Lower leg skin (tissue), 3 donors: ENCODE measurements at regions not wholly inside any gene's neighbourhood (a gene's known extent, or its start where the extent isn't known, plus 50 kb on each side); places are given as distances from the start of the nearest gene placed in this dataset.

Source experiments
- POLR2A ChIP-seq, 2 donors: fragments of 450-650 bp; IDR thresholded peaks; one replicate each; pipeline ENCODE4 v1.6.1; 2016 to 2017; ENCODE audit warnings: antibody characterized with exemption in 2 of 2, mild to moderate bottlenecking in 1 of 2, moderate library complexity in 1 of 2
- TF ChIP-seq, protein P1 (sequence below), 3 donors: fragments of 450-650 bp; IDR thresholded peaks; one replicate each; pipeline ENCODE4 v1.5.1; 2016; ENCODE audit warnings: antibody characterized with exemption in 3 of 3, mild to moderate bottlenecking in 3 of 3, moderate library complexity in 2 of 3

DNA sequence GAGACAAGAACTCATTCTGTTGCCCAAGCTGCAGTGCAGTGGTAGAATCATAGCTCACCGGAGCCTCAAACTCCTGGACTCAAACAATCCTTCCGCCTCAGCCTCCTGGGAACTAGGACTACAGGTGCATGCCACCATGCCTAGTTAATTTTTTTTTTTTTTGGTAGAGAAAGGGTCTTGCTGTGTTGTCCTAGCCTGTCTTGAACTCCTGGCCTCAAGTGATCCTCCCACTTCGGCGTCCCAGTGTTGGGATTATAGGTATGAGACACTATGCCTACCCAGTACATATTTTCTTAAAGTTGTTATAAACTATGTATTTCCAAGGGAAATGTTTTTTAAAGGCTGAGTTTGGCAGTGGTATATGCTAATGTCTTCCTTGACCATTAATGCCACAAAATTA lies 412.6 kb downstream of the KLF12 start:
- TF ChIP-seq, protein P1, sequence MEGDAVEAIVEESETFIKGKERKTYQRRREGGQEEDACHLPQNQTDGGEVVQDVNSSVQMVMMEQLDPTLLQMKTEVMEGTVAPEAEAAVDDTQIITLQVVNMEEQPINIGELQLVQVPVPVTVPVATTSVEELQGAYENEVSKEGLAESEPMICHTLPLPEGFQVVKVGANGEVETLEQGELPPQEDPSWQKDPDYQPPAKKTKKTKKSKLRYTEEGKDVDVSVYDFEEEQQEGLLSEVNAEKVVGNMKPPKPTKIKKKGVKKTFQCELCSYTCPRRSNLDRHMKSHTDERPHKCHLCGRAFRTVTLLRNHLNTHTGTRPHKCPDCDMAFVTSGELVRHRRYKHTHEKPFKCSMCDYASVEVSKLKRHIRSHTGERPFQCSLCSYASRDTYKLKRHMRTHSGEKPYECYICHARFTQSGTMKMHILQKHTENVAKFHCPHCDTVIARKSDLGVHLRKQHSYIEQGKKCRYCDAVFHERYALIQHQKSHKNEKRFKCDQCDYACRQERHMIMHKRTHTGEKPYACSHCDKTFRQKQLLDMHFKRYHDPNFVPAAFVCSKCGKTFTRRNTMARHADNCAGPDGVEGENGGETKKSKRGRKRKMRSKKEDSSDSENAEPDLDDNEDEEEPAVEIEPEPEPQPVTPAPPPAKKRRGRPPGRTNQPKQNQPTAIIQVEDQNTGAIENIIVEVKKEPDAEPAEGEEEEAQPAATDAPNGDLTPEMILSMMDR (IDR thresholded peaks at IDR 0.05) = no peak
- TF ChIP-seq POLR2A (IDR thresholded peaks at IDR 0.05) = no peak
